Endothelial cell of umbilical vein (primary cell): ENCODE measurements at regions not wholly inside any gene's neighbourhood (a gene's known extent, or its start where the extent isn't known, plus 50 kb on each side); places are given as distances from the start of the nearest gene placed in this dataset.

ENCODE experiments used
- BruUV-seq: library from RNA; stranded (reverse); fragments of 400-500 nt; replicated peaks from 2 replicates; lab custom pipeline; 2021; lab: Mats Ljungman, UMichigan
- CTCF ChIA-PET: fragments of 300-600, 350-600 bp; sonication (Branson Sonifier 250); formaldehyde crosslinking; loops from one replicate; lab custom pipeline; 2021; ENCODE audit warnings: antibody characterized with exemption, inconsistent platforms; lab: Charles Lee
- POLR2A ChIA-PET: fragments of 300-600, 350-600 bp; sonication (Branson Sonifier 250); formaldehyde crosslinking; loops from one replicate; lab custom pipeline; 2021; ENCODE audit warnings: antibody characterized with exemption, inconsistent platforms; lab: Charles Lee
- DNase-seq: peaks from one replicate; pipeline ENCODE4 v3.0.0-alpha.2; 2011; ENCODE audit warnings: low read depth, low spot score
- FAIRE-seq: peaks from 2 replicates; lab custom pipeline; 2011; peaks lifted over from hg19 to GRCh38; lab: Jason Lieb, UNC
- H2AFZ ChIP-seq: 2 replicates; pipeline ENCODE4 v1.6.0; 2012; ENCODE audit warnings: low read depth, low read length, control low read depth, inconsistent platforms
- H3K27ac ChIP-seq: 2 replicates; pipeline ENCODE4 v1.5.1; 2011; ENCODE audit warnings: low read depth, mild to moderate bottlenecking, control low read depth, low read length, moderate library complexity; ENCODE audit not compliant: insufficient read depth
- H3K27me3 ChIP-seq, 2 experiments: 2 replicates each; pipeline versions ENCODE4 v1.6.0 to v1.6.1; 2011; ENCODE audit warnings: low read length in 2 of 2, mixed read lengths in 1 of 2; ENCODE audit not compliant: control insufficient read depth in 2 of 2, insufficient read depth in 2 of 2
- H3K36me3 ChIP-seq, 2 experiments: 2 replicates in 1 of 2; 3 replicates in 1 of 2; pipeline ENCODE4 v1.5.1; 2011; ENCODE audit warnings: low read length in 2 of 2, mild to moderate bottlenecking in 1 of 2, moderate library complexity in 1 of 2; ENCODE audit not compliant: control insufficient read depth in 2 of 2, insufficient read depth in 2 of 2; ENCODE audit errors: extremely low read depth in 1 of 2
- H3K4me1 ChIP-seq: 3 replicates; pipeline ENCODE4 v1.5.1; 2011; ENCODE audit warnings: mild to moderate bottlenecking, low read length; ENCODE audit not compliant: control insufficient read depth, insufficient read depth; ENCODE audit errors: extremely low read depth
- H3K4me2 ChIP-seq: 2 replicates; pipeline ENCODE4 v1.6.1; 2011; ENCODE audit warnings: low read length, control low read depth, mixed read lengths; ENCODE audit not compliant: insufficient read depth
- H3K4me3 ChIP-seq, 3 experiments: fragments of 200-600 bp in 1 of 3; sonication (generic), shearing (Covaris generic) in 1 of 3; replicated peaks in 1 of 3; 2 replicates each; pipeline ENCODE4 v1.5.1; 2011 to 2016; ENCODE audit warnings: control low read depth in 3 of 3, low read length in 3 of 3, mild to moderate bottlenecking in 2 of 3, inconsistent platforms in 1 of 3, low read depth in 1 of 3, moderate library complexity in 1 of 3; ENCODE audit not compliant: insufficient read depth in 1 of 3
- H3K79me2 ChIP-seq: 2 replicates; pipeline ENCODE4 v1.6.0; 2012; ENCODE audit warnings: low read length, inconsistent platforms; ENCODE audit not compliant: control insufficient read depth, insufficient read depth
- H3K9ac ChIP-seq: replicated peaks from 2 replicates; pipeline ENCODE3; 2011; ENCODE audit warnings: low read length, control low read depth; ENCODE audit not compliant: insufficient read depth; ENCODE audit errors: extremely low read depth
- H3K9me1 ChIP-seq: replicated peaks from 3 replicates; pipeline ENCODE4 v1.6.0; 2011; ENCODE audit warnings: mild to moderate bottlenecking, low read length; ENCODE audit not compliant: control insufficient read depth, insufficient read depth; ENCODE audit errors: extremely low read depth
- H3K9me3 ChIP-seq: replicated peaks from 2 replicates; pipeline ENCODE4 v1.5.1; 2012; ENCODE audit warnings: low read length, inconsistent platforms; ENCODE audit not compliant: control insufficient read depth, insufficient read depth
- H4K20me1 ChIP-seq: replicated peaks from 2 replicates; pipeline ENCODE3; 2011; ENCODE audit warnings: mild to moderate bottlenecking, low read length; ENCODE audit not compliant: control insufficient read depth, insufficient read depth; ENCODE audit errors: extremely low read depth
- EZH2 ChIP-seq: IDR thresholded peaks from 2 replicates; pipeline ENCODE4 v1.6.1; 2012; ENCODE audit warnings: borderline replicate concordance, low read depth, mild to moderate bottlenecking, moderate library complexity, low read length, inconsistent platforms; ENCODE audit not compliant: severe bottlenecking
- FOS ChIP-seq: IDR thresholded peaks from 2 replicates; pipeline ENCODE4 v1.6.1; 2011; ENCODE audit warnings: mild to moderate bottlenecking, low read length, moderate library complexity, borderline replicate concordance; ENCODE audit not compliant: insufficient read depth
- GATA2 ChIP-seq: IDR thresholded peaks from 2 replicates; pipeline ENCODE4 v1.7.0; 2011; ENCODE audit warnings: low read depth, mild to moderate bottlenecking, moderate library complexity, mixed read lengths, low read length; ENCODE audit not compliant: insufficient read length, insufficient read depth
- JUN ChIP-seq: IDR thresholded peaks from 2 replicates; pipeline ENCODE4 v1.6.1; 2011; ENCODE audit warnings: borderline replicate concordance, low read depth; ENCODE audit not compliant: insufficient read length, insufficient read depth
- MYC ChIP-seq: IDR thresholded peaks from one replicate; pipeline ENCODE4 v1.6.1; 2011; ENCODE audit warnings: mild to moderate bottlenecking, low read depth, low read length
- POLR2A ChIP-seq: IDR thresholded peaks from 2 replicates; pipeline ENCODE4 v1.6.1; 2012; ENCODE audit warnings: low read depth, mild to moderate bottlenecking, control low read depth, low read length
- POLR2AphosphoS5 ChIP-seq: IDR thresholded peaks from 2 replicates; pipeline ENCODE4 v1.6.1; 2012; ENCODE audit warnings: low read depth, mild to moderate bottlenecking, control low read depth, low read length, moderate library complexity; ENCODE audit not compliant: insufficient read depth
- dilution Hi-C: fragments of 300-500 bp; cut with MboI; formaldehyde crosslinking; loops from one replicate; pipeline ENCODE4 v1.15.0; 2019; ENCODE audit warnings: low sequenced_read_pairs; ENCODE audit not compliant: extremely low pct_ligation_motif_present
- intact Hi-C: fragments of 100-400 bp; cut with micrococcal nuclease; formaldehyde crosslinking; loops from one replicate; pipeline ENCODE4 v1.10.0; 2022
- TF ChIP-seq, protein P1 (sequence below), 2 donors: IDR thresholded peaks; 1 replicate in 1 of 2; 2 replicates in 1 of 2; pipeline ENCODE4 v1.5.1; 2011; ENCODE audit warnings: low read length in 2 of 2, mild to moderate bottlenecking in 2 of 2, moderate library complexity in 2 of 2, control low read depth in 1 of 2, inconsistent platforms in 1 of 2, low read depth in 1 of 2; ENCODE audit not compliant: insufficient read depth in 1 of 2; ENCODE audit errors: extremely low read depth in 1 of 2

DNA sequence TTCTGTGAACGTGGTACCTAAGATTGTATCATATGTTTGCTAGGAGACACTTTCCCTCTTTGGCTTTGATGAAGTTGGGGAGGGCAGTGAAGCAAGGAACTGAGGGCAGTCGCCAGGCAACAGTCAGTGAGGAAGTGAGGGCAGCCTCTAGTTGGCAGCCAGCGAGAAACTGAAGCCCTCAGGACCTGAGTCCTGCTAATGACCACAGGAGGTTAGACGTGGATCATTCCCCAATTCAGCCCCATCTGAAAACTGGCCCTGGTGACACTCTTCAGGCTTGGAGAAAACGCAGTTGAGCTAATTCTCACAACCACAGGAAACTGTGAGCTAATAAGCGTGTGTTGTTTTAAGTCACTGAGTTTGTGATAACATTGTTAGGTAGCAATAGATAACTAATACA is 84.5 kb upstream of the REG3G start:
- FAIRE-seq (peak; percentile 83), DNase-seq (peak; percentile 95)
- peaks cover 17% of the 10 kb centered on the region for H3K4me1 ChIP-seq
- no peaks in the 10 kb centered on the region for H3K9me3 ChIP-seq
- dilution Hi-C loops (no loop called here), intact Hi-C loops (loop anchor here (1.0 to 2.0 kb wide), 2 partner anchors 38 to 632 kb away; no protein-coding TSS in a partner anchor)
- H3K4me3 ChIP-seq, result no peak overlapping the region
- POLR2A ChIA-PET, result no interaction called here
- TF ChIP-seq JUN (peak; percentile 22), EZH2 (no peak), GATA2 (peak; percentile 88), FOS (peak; percentile 20), POLR2AphosphoS5 (peak; percentile 48)
- no peaks in the 10 kb centered on the region for H3K9me1 ChIP-seq
- no peaks in the 10 kb centered on the region for H3K79me2 ChIP-seq
- CTCF ChIA-PET, result no interaction called here
- peak overlapping the region; percentile 20 for H2AFZ ChIP-seq
- H3K27ac ChIP-seq, result peak overlapping the region; percentile 97
- no peaks in the 10 kb centered on the region for H4K20me1 ChIP-seq
- H3K27me3 ChIP-seq, result no peaks in the 10 kb centered on the region
- no peaks in the 10 kb centered on the region for H3K36me3 ChIP-seq
- peak overlapping the region; percentile 48 for H3K4me2 ChIP-seq
- BruUV-seq, result no TSS peak
- H3K9ac ChIP-seq, result peak overlapping the region; percentile 74

- H3K9me1 ChIP-seq, result no peaks in the 10 kb centered on the region
- CTCF ChIA-PET, result interaction anchor here (0.6 kb wide), 1 partner anchor 16 kb away, joined by 5 read pairs; no protein-coding TSS in a partner anchor
- no peak overlapping the region for H2AFZ ChIP-seq
- FAIRE-seq (peak; percentile 84), DNase-seq (peak; percentile 86)
- H3K79me2 ChIP-seq, result no peaks in the 10 kb centered on the region
- no peaks in the 10 kb centered on the region for H3K36me3 ChIP-seq
- H3K27ac ChIP-seq, result peak overlapping the region; percentile 97
- intact Hi-C loops, result loop anchor here (1.0 to 2.0 kb wide), 2 partner anchors 37 to 632 kb away; no protein-coding TSS in a partner anchor
- TF ChIP-seq, protein P1, sequence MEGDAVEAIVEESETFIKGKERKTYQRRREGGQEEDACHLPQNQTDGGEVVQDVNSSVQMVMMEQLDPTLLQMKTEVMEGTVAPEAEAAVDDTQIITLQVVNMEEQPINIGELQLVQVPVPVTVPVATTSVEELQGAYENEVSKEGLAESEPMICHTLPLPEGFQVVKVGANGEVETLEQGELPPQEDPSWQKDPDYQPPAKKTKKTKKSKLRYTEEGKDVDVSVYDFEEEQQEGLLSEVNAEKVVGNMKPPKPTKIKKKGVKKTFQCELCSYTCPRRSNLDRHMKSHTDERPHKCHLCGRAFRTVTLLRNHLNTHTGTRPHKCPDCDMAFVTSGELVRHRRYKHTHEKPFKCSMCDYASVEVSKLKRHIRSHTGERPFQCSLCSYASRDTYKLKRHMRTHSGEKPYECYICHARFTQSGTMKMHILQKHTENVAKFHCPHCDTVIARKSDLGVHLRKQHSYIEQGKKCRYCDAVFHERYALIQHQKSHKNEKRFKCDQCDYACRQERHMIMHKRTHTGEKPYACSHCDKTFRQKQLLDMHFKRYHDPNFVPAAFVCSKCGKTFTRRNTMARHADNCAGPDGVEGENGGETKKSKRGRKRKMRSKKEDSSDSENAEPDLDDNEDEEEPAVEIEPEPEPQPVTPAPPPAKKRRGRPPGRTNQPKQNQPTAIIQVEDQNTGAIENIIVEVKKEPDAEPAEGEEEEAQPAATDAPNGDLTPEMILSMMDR (IDR thresholded peaks at IDR 0.05; ENCODE audit: extremely low read depth in 1 of 2, insufficient read depth in 1 of 2, low read depth in 1 of 2, low read length in 2 of 2), result no peak
- TF ChIP-seq MYC (no peak), GATA2 (peak; percentile 69), FOS (peak; percentile 50), JUN (peak; percentile 42), POLR2A (no peak)
- H3K4me3 ChIP-seq, result no peak overlapping the region
- POLR2A ChIA-PET, result no interaction called here
- no peaks in the 10 kb centered on the region for H3K27me3 ChIP-seq
- dilution Hi-C loops, result no loop called here
- no TSS peak for BruUV-seq
- H4K20me1 ChIP-seq, result no peaks in the 10 kb centered on the region
- H3K9me3 ChIP-seq, result no peaks in the 10 kb centered on the region
- H3K4me1 ChIP-seq, result peaks cover 17% of the 10 kb centered on the region
- peak overlapping the region; percentile 48 for H3K4me2 ChIP-seq
- peak overlapping the region; percentile 64 for H3K9ac ChIP-seq
Observed at GRCh38 chr2:78941751-78942150, 83.8 kb upstream of the REG3G start.
